BLaER1 (cell line): ENCODE measurements at regions not wholly inside any gene's neighbourhood (a gene's known extent, or its start where the extent isn't known, plus 50 kb on each side); places are given as distances from the start of the nearest gene placed in this dataset.

Source experiments
- H3K27ac ChIP-seq: shearing (Covaris generic); formaldehyde crosslinking; 2 replicates; pipeline ENCODE4 v1.8.1; 2022
- H3K27me3 ChIP-seq: shearing (Covaris generic); formaldehyde crosslinking; 2 replicates; pipeline ENCODE4 v1.8.1; 2022
- H3K36me3 ChIP-seq: shearing (Covaris generic); formaldehyde crosslinking; 2 replicates; pipeline ENCODE4 v1.8.1; 2022
- H3K4me1 ChIP-seq: shearing (Covaris generic); formaldehyde crosslinking; 2 replicates; pipeline ENCODE4 v1.8.1; 2022
- H3K4me2 ChIP-seq: shearing (Covaris generic); formaldehyde crosslinking; 2 replicates; pipeline ENCODE4 v1.8.1; 2022
- H3K4me3 ChIP-seq: shearing (Covaris generic); formaldehyde crosslinking; 2 replicates; pipeline ENCODE4 v1.8.1; 2022
- H3K9ac ChIP-seq: shearing (Covaris generic); formaldehyde crosslinking; 2 replicates; pipeline ENCODE4 v1.8.1; 2022
- H3K9me3 ChIP-seq: shearing (Covaris generic); formaldehyde crosslinking; 2 replicates; pipeline ENCODE4 v1.8.1; 2022
- H4K20me1 ChIP-seq: shearing (Covaris generic); formaldehyde crosslinking; 2 replicates; pipeline ENCODE4 v1.8.1; 2022
- Cebpa-rat ChIP-seq: shearing (Covaris generic); IDR thresholded peaks from 2 replicates; pipeline ENCODE4 v1.8.1; 2022

DNA sequence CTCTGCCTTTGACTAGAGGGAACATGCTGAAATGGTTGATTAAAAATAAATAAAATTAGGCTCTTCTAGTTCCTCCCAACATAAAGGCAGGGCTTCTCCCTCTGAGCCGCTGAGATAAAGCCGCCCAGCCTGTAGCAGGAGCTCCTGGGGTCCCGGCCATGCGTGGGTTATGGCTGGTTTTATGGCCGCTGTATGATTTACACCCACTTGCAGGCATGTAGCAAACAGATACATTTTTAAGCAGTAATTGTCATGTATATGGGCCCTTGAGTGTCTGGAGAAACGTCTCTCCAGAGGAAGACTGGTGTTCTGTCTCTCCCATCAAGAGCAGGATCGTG lies 201.0 kb upstream of the TNRC6C start:
- H3K27me3 ChIP-seq, result no peaks in the 10 kb centered on the region
- H3K4me2 ChIP-seq, result no peak overlapping the region
- no peaks in the 10 kb centered on the region for H3K36me3 ChIP-seq
- no peak overlapping the region for H3K4me3 ChIP-seq
- TF ChIP-seq Cebpa-rat, result no peak
- H3K9me3 ChIP-seq, result peaks cover 14% of the 10 kb centered on the region
- no peaks in the 10 kb centered on the region for H3K4me1 ChIP-seq
- H4K20me1 ChIP-seq, result no peaks in the 10 kb centered on the region
- no peak overlapping the region for H3K9ac ChIP-seq
- no peak overlapping the region for H3K27ac ChIP-seq

DNA sequence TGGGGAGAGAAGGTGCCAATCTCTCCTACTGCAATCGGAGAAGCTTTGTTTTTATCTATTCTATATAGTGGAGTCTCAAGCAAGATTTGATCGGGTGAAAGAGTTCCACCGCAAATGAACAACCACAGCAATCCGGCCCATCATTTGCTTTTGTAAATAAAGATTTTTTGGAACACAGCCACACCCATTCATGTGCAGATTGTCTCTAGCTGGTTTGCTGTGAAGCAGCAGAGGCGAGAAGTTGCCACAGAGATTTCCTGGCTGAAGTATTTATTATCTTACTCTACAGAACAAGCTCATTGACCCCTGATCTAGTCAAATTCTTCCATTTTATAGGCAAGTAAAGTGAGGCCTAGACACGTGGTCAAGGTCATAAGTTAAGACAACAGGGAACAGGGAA lies 195.5 kb upstream of the TNRC6C start:
- Histone ChIP-seq H3K9ac (no peak overlapping the region), H3K27me3 (no peaks in the 10 kb centered on the region), H3K4me1 (no peaks in the 10 kb centered on the region), H3K4me2 (no peak overlapping the region), H3K36me3 (no peaks in the 10 kb centered on the region), H4K20me1 (no peaks in the 10 kb centered on the region), H3K27ac (no peak overlapping the region), H3K4me3 (no peak overlapping the region), H3K9me3 (peaks cover 4% of the 10 kb centered on the region; the same call in 1 of the 2 replicates)
- no peak for TF ChIP-seq Cebpa-rat

DNA sequence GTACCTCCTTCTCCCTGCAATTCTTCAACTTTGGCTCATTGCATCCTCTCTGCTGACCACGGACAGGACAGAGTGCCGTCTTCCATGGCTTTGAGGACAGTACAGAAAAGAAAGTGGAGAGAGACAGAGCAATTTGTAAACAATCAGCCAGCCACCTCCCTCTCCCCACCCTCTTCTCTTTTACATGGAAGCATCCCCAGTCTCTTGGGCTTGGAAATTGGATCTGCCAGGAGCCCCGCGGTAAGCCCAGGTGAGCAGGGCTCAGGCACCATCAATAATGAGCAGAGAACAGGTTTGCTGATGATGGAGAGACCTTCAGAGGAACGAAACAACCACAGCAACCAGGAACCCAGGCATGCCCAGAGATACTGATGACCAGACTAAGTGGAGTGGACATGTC lies 194.9 kb upstream of the TNRC6C start:
- Histone ChIP-seq H4K20me1 (no peaks in the 10 kb centered on the region), H3K4me3 (no peak overlapping the region), H3K9me3 (peaks cover 4% of the 10 kb centered on the region; the same call in 1 of the 2 replicates), H3K4me1 (0 out of 2 replicates have a peak, but pooled peaks cover 1% of the 10 kb centered on the region), H3K27ac (no peak overlapping the region), H3K4me2 (no peak overlapping the region), H3K27me3 (no peaks in the 10 kb centered on the region), H3K9ac (no peak overlapping the region), H3K36me3 (no peaks in the 10 kb centered on the region)
- TF ChIP-seq Cebpa-rat, result no peak

DNA sequence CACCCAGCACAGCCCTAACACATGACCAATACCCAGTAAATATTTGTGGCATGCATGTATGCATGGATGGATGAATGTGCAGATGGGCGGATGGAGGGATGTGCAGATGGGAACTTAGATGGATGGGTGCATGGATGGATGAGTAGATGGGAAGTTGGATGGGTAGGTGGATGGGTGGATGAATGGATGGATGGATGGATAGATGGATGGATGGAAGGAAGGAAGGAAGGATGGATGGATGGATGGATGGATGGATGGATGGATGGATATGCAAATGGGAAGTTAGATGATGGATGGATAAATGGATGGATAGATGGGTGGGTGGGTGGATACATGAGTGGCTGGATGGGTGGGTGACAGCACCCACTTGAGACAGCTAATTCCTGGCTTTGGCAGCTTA lies 193.2 kb upstream of the TNRC6C start:
- Histone ChIP-seq H3K27me3 (no peaks in the 10 kb centered on the region), H3K36me3 (no peaks in the 10 kb centered on the region), H3K4me1 (peaks cover 11% of the 10 kb centered on the region), H3K9me3 (peaks cover 4% of the 10 kb centered on the region; the same call in 1 of the 2 replicates), H3K9ac (no peak overlapping the region), H3K27ac (no peak overlapping the region), H4K20me1 (no peaks in the 10 kb centered on the region), H3K4me3 (no peak overlapping the region), H3K4me2 (no peak overlapping the region)
- TF ChIP-seq Cebpa-rat, result no peak

DNA sequence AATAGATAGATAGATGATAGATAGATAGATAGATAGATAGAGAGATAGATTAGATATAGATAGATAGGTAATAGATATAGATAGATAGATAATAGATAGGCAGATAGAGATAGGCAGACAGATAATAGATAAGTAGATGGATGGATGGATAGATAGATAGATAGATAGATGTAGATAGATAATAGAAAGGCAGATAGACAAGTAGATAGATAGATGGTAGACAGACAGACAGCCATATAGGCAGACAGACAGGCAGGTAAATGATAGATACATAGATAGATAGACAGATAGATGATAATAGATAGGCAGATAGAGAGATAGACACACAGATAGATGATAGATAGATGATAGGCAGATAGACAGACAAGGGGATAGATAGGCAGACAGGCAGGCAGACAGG lies 191.4 kb upstream of the TNRC6C start:
- Histone ChIP-seq H3K9me3 (no peaks in the 10 kb centered on the region), H4K20me1 (no peaks in the 10 kb centered on the region), H3K36me3 (no peaks in the 10 kb centered on the region), H3K9ac (no peak overlapping the region), H3K27ac (no peak overlapping the region), H3K4me1 (peaks cover 22% of the 10 kb centered on the region), H3K4me3 (no peak overlapping the region), H3K4me2 (no peak overlapping the region), H3K27me3 (no peaks in the 10 kb centered on the region)
- TF ChIP-seq Cebpa-rat, result no peak

DNA sequence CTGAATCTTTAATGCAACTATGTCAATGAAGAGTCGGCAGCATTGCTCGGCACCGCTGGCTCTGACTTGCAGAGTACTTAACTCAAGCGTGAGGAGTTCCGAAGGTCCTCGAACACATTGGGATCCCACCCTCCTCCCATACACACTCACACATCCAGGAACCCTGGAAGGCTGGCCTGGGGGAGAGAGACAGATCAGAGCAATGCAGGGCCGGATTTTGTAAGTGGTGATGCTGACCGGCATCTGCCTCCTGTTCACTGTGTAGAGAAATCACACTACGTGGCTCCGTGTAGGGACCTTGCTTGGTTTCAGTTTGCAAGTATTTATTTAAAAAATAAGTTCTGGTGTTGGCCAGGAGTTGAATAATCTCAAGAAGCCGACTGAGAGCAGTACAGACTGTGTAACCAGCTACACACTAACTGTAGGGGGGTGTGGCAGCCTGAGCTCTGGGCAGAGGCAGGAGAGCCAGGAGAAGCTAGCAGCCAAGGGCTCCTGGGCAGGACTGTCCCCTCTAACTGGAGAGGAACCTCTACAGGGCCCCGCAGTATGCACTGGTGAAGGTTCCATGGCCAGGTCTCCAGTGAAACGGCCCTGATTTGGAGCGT lies 190.2 kb upstream of the TNRC6C start:
- Histone ChIP-seq H3K36me3 (no peaks in the 10 kb centered on the region), H3K4me2 (no peak overlapping the region), H3K9me3 (no peaks in the 10 kb centered on the region), H3K4me1 (peaks cover 34% of the 10 kb centered on the region), H3K4me3 (no peak overlapping the region), H3K27ac (no peak overlapping the region), H3K9ac (no peak overlapping the region), H4K20me1 (no peaks in the 10 kb centered on the region), H3K27me3 (no peaks in the 10 kb centered on the region)
- TF ChIP-seq Cebpa-rat, result no peak

DNA sequence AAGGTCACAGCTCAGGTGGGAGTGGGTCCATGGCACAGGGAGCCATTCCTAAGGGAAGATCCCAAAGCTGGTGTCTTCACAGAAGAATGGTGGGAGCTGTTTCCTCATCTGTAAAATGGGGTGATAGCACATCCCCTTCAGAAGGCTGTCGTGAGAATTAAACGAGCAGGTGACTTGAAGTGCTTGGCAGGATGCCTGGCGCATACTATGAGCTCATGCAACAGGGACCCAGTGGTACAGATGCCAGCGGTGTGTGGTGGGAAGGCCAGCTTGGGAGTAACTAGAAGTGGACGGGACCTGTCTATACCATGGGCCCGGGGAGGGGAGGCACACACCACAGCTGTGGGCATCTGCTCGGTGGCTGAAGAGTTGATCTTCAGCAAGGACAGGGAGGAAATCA lies 189.3 kb upstream of the TNRC6C start:
- no peak overlapping the region for H3K4me3 ChIP-seq
- no peaks in the 10 kb centered on the region for H3K9me3 ChIP-seq
- H3K36me3 ChIP-seq, result no peaks in the 10 kb centered on the region
- H4K20me1 ChIP-seq, result no peaks in the 10 kb centered on the region
- H3K27me3 ChIP-seq, result no peaks in the 10 kb centered on the region
- no peak overlapping the region for H3K9ac ChIP-seq
- H3K4me2 ChIP-seq, result no peak overlapping the region
- no peak for TF ChIP-seq Cebpa-rat
- no peak overlapping the region for H3K27ac ChIP-seq
- peaks cover 34% of the 10 kb centered on the region for H3K4me1 ChIP-seq

DNA sequence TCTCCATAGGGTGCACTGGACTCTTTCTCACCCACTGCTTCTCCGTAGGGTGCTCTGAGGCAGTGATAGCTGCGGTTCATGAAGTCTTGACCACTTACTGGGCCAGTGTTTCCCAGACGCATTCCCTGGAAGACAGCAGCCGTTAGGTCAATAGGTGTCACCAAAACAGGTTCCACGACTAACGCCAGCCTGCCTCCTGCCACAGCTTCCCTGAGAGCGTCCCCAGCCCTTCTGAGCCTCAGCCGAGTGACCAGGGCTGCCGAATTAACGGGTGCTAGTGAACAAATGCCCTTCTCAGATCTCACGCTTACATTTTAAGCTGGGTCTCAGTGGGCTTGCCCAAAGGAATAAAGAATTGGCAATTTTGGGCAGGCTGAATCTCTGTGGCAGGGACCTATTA lies 188.7 kb upstream of the TNRC6C start:
- no peaks in the 10 kb centered on the region for H3K27me3 ChIP-seq
- H3K9me3 ChIP-seq, result no peaks in the 10 kb centered on the region
- no peak overlapping the region for H3K9ac ChIP-seq
- H3K4me1 ChIP-seq, result peaks cover 34% of the 10 kb centered on the region
- H3K36me3 ChIP-seq, result no peaks in the 10 kb centered on the region
- no peaks in the 10 kb centered on the region for H4K20me1 ChIP-seq
- H3K4me3 ChIP-seq, result no peak overlapping the region
- TF ChIP-seq Cebpa-rat, result no peak
- H3K4me2 ChIP-seq, result no peak overlapping the region
- no peak overlapping the region for H3K27ac ChIP-seq

DNA sequence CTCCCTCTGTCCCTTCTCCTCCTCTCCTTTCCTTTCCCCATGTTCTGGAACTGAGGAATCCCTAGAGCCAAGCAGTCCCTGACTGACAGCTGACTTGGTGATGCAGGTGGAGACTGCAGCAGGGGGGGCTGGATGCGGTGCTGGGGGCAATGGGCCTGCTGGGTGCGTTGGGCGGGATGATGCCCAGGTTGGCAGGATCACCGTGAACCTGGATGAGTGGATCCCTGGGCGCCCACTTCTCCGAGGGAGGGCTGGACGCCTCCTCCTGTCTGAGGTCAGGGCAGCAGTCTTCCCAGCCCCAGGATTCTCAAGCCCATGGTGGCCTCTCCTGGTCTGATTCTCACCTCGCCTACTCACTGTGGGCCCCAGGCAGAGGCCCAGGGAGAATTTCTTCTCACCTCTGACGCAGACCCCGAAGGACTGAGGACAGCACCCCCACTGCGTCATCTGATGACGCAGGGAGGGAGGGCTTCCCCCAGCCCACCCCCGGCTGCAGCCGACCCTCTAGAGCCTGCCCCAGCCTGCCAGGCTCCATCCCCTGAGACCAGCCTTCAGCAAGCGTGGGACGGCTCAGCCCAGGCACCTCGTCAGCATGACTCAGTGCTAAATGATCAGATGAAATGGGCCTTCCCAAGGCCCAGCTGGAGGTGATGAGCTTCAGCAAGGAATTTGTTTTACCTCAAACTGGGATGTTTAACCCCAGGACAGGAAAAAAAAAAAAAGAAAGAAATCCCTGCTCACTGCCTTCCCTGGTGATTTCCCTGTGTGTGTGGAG lies 188.0 kb upstream of the TNRC6C start:
- Histone ChIP-seq H3K4me3 (no peak overlapping the region), H3K9me3 (no peaks in the 10 kb centered on the region), H3K4me1 (peaks cover 34% of the 10 kb centered on the region), H3K27me3 (no peaks in the 10 kb centered on the region), H3K9ac (peak overlapping the region; percentile 24; the same call in 1 of the 2 replicates), H3K4me2 (peak overlapping the region; percentile 30), H3K27ac (no peak overlapping the region), H3K36me3 (no peaks in the 10 kb centered on the region), H4K20me1 (no peaks in the 10 kb centered on the region)
- TF ChIP-seq Cebpa-rat, result no peak

DNA sequence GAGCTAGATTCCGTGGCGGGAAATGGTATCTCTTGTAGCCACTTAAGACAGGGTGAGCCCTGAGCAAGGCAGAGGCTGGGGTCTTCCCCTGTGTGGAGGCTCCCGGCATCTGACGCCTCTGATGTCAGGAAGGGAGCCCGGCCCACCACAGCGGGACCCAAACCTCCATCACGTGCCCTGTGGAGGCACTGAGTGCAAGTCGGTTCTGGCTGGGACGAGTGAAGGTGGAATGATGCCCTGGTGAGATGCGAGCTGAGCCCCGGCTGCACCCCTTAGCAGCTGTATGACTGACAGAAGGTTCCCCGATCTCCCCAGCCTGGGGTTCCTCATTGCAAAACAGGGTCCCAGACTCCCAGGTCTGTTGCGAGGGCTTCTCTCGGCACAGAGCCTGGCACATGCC lies 187.4 kb upstream of the TNRC6C start:
- Histone ChIP-seq H3K27me3 (no peaks in the 10 kb centered on the region), H3K9me3 (no peaks in the 10 kb centered on the region), H3K4me3 (no peak overlapping the region), H3K9ac (peak overlapping the region; percentile 24; the same call in 1 of the 2 replicates), H3K27ac (no peak overlapping the region), H4K20me1 (no peaks in the 10 kb centered on the region), H3K4me1 (peaks cover 34% of the 10 kb centered on the region), H3K36me3 (no peaks in the 10 kb centered on the region), H3K4me2 (peak overlapping the region; percentile 30; the same call in 1 of the 2 replicates)
- TF ChIP-seq Cebpa-rat, result no peak
